HEK293 (cell line): ENCODE measurements at regions not wholly inside any gene's neighbourhood (a gene's known extent, or its start where the extent isn't known, plus 50 kb on each side); places are given as distances from the start of the nearest gene placed in this dataset.

Experiments used
- CTCF ChIA-PET: fragments of 350-600 bp; formaldehyde crosslinking; extraction: SDS; loops from one replicate; lab custom pipeline; 2021; ENCODE audit warnings: antibody characterized with exemption; lab: Yijun Ruan, JAX
- POLR2A ChIA-PET: fragments of 300-600 bp; formaldehyde crosslinking; extraction: SDS; loops from one replicate; lab custom pipeline; 2020; ENCODE audit warnings: antibody characterized with exemption, inconsistent platforms; lab: Yijun Ruan, JAX
- H3K27ac ChIP-seq: fragments of 200-500 bp; sonication (Bioruptor generic); 2 replicates; pipeline ENCODE4 v1.5.1; 2014; ENCODE audit warnings: low read depth, low read length, control low read depth, inconsistent platforms; ENCODE audit errors: extremely low read depth
- H3K36me3 ChIP-seq, 2 experiments: fragments of 200-500 bp in 1 of 2; sonication (Bioruptor generic) in 1 of 2; 1 replicate in 1 of 2; 2 replicates in 1 of 2; pipeline ENCODE4 v1.5.1; 2014 to 2017; ENCODE audit warnings: inconsistent platforms in 2 of 2, low read length in 2 of 2; ENCODE audit not compliant: control insufficient read depth in 2 of 2, insufficient read depth in 1 of 2
- H3K4me1 ChIP-seq: fragments of 200-500 bp; sonication (Bioruptor generic); 2 replicates; pipeline ENCODE4 v1.5.1; 2014; ENCODE audit warnings: mild to moderate bottlenecking, low read length, inconsistent platforms; ENCODE audit not compliant: control insufficient read depth, insufficient read depth
- H3K4me3 ChIP-seq: 2 replicates; pipeline ENCODE4 v1.5.1; 2011; ENCODE audit warnings: low read depth, mild to moderate bottlenecking, control low read depth, low read length, moderate library complexity
- H3K9me3 ChIP-seq: fragments of 200-500 bp; sonication (Bioruptor generic); 2 replicates; pipeline ENCODE4 v1.5.1; 2014; ENCODE audit warnings: low read depth, low read length, inconsistent platforms; ENCODE audit not compliant: control insufficient read depth, insufficient read depth
- ATF2 ChIP-seq: fragments of 450-650 bp; formaldehyde crosslinking; IDR thresholded peaks from 2 replicates; pipeline ENCODE4 v1.5.1; 2016; ENCODE audit warnings: missing biosample characterization, missing genetic modification characterization, low read depth
- CTCF ChIP-seq: fragments of 450-650 bp; formaldehyde crosslinking; IDR thresholded peaks from 2 replicates; pipeline ENCODE4 v1.5.1; 2016; ENCODE audit warnings: missing biosample characterization, missing genetic modification characterization
- EGR2 ChIP-seq: fragments of 450-650 bp; formaldehyde crosslinking; IDR thresholded peaks from 2 replicates; pipeline ENCODE4 v1.5.1; 2016; ENCODE audit warnings: low read depth, missing biosample characterization, missing genetic modification characterization
- HIC1 ChIP-seq: fragments of 450-650 bp; formaldehyde crosslinking; IDR thresholded peaks from 2 replicates; pipeline ENCODE4 v1.5.1; 2016; ENCODE audit warnings: missing biosample characterization, missing genetic modification characterization
- MZF1 ChIP-seq: fragments of 450-650 bp; formaldehyde crosslinking; IDR thresholded peaks from 2 replicates; pipeline ENCODE4 v1.5.1; 2017; ENCODE audit warnings: missing biosample characterization, missing genetic modification characterization, borderline replicate concordance
- OVOL3 ChIP-seq: fragments of 450-650 bp; formaldehyde crosslinking; IDR thresholded peaks from 2 replicates; pipeline ENCODE4 v1.5.1; 2016; ENCODE audit warnings: missing biosample characterization, missing genetic modification characterization
- SALL2 ChIP-seq: fragments of 450-650 bp; formaldehyde crosslinking; IDR thresholded peaks from 2 replicates; pipeline ENCODE4 v1.5.0; 2017; ENCODE audit warnings: missing biosample characterization, mild to moderate bottlenecking, missing genetic modification characterization, borderline replicate concordance
- ZNF121 ChIP-seq: fragments of 450-650 bp; formaldehyde crosslinking; IDR thresholded peaks from 2 replicates; pipeline ENCODE4 v1.5.1; 2016; ENCODE audit warnings: missing biosample characterization, missing genetic modification characterization
- ZNF146 ChIP-seq: fragments of 450-650 bp; formaldehyde crosslinking; IDR thresholded peaks from 2 replicates; pipeline ENCODE4 v1.5.1; 2016; ENCODE audit warnings: missing biosample characterization, missing genetic modification characterization
- ZNF366 ChIP-seq: fragments of 450-650 bp; formaldehyde crosslinking; conservative IDR thresholded peaks from 2 replicates; pipeline ENCODE4 v1.5.1; 2016; ENCODE audit warnings: missing biosample characterization, missing genetic modification characterization
- ZNF426 ChIP-seq: fragments of 450-650 bp; formaldehyde crosslinking; IDR thresholded peaks from 2 replicates; pipeline ENCODE4 v1.5.1; 2017; ENCODE audit warnings: missing biosample characterization, missing genetic modification characterization, mild to moderate bottlenecking, inconsistent platforms, moderate library complexity
- ZNF473 ChIP-seq: fragments of 450-650 bp; formaldehyde crosslinking; IDR thresholded peaks from 2 replicates; pipeline ENCODE4 v1.5.1; 2017; ENCODE audit warnings: missing biosample characterization, missing genetic modification characterization
- ZNF521 ChIP-seq: fragments of 450-650 bp; formaldehyde crosslinking; IDR thresholded peaks from 2 replicates; pipeline ENCODE4 v1.5.1; 2017; ENCODE audit warnings: missing biosample characterization, mild to moderate bottlenecking, missing genetic modification characterization
- ZNF555 ChIP-seq: fragments of 450-650 bp; formaldehyde crosslinking; conservative IDR thresholded peaks from 2 replicates; pipeline ENCODE4 v1.5.1; 2017; ENCODE audit warnings: missing biosample characterization, mild to moderate bottlenecking, missing genetic modification characterization, inconsistent platforms
- ZNF561 ChIP-seq: fragments of 450-650 bp; IDR thresholded peaks from 2 replicates; pipeline ENCODE4 v1.5.1; 2018; ENCODE audit warnings: missing biosample characterization, missing genetic modification characterization, borderline replicate concordance
- ZNF624 ChIP-seq: fragments of 450-650 bp; formaldehyde crosslinking; IDR thresholded peaks from 2 replicates; pipeline ENCODE4 v1.5.1; 2017; ENCODE audit warnings: missing biosample characterization, missing genetic modification characterization
- ZNF704 ChIP-seq: fragments of 450-650 bp; formaldehyde crosslinking; IDR thresholded peaks from 2 replicates; pipeline ENCODE4 v1.5.1; 2016; ENCODE audit warnings: missing biosample characterization, missing genetic modification characterization
- ZNF707 ChIP-seq: fragments of 450-650 bp; formaldehyde crosslinking; IDR thresholded peaks from 2 replicates; pipeline ENCODE4 v1.5.1; 2016; ENCODE audit warnings: missing biosample characterization, missing genetic modification characterization
- ZNF747 ChIP-seq: fragments of 450-650 bp; formaldehyde crosslinking; IDR thresholded peaks from 2 replicates; pipeline ENCODE4 v1.5.1; 2016; ENCODE audit warnings: missing biosample characterization, missing genetic modification characterization
- ZSCAN16 ChIP-seq: fragments of 450-650 bp; formaldehyde crosslinking; IDR thresholded peaks from 2 replicates; pipeline ENCODE4 v1.5.1; 2016; ENCODE audit warnings: missing biosample characterization, missing genetic modification characterization

- no peak for TF ChIP-seq ZSCAN16
Measured at GRCh38 chr18:72171596-72171995, 372.5 kb downstream of the CBLN2 start (continued).

- Histone ChIP-seq H3K9me3 (no peaks in the 10 kb centered on the region), H3K4me3 (no peak overlapping the region), H3K36me3 (no peaks in the 10 kb centered on the region), H3K4me1 (no peaks in the 10 kb centered on the region), H3K27ac (no peak overlapping the region)
- ChIA-PET POLR2A (no interaction called here), CTCF (interaction anchor here (0.6 kb wide), 1 partner anchor 10 kb away, joined by 3 read pairs; no protein-coding TSS in a partner anchor)
- no peak for TF ChIP-seq ZNF707 (tag by site-specific recombination)
- no peak for TF ChIP-seq ZNF473 (tag by site-specific recombination)
- no peak for TF ChIP-seq MZF1 (tag by site-specific recombination)
- TF ChIP-seq ZNF624: no peak
Measured at GRCh38 chr18:72161691-72162090, 382.5 kb downstream of the CBLN2 start.

GRCh38 chr18:72160510-72161445 lies 383.4 kb downstream of the CBLN2 start:
- Histone ChIP-seq H3K36me3 (no peaks in the 10 kb centered on the region), H3K9me3 (no peaks in the 10 kb centered on the region), H3K4me1 (no peaks in the 10 kb centered on the region), H3K4me3 (no peak overlapping the region), H3K27ac (no peak overlapping the region)
- CTCF ChIA-PET: no interaction called here
- TF ChIP-seq SALL2 (tag by site-specific recombination): no peak
- POLR2A ChIA-PET: no interaction called here

GRCh38 chr18:72155327-72155726 lies 388.8 kb downstream of the CBLN2 start:
- no peaks in the 10 kb centered on the region for H3K9me3 ChIP-seq
- no peak overlapping the region for H3K27ac ChIP-seq
- H3K4me3 ChIP-seq: no peak overlapping the region
- CTCF ChIA-PET: no interaction called here
- no peak for TF ChIP-seq ZNF121 (tag by site-specific recombination)
- TF ChIP-seq ZNF561 (tag by site-specific recombination): no peak
- TF ChIP-seq ATF2 (tag by site-specific recombination): no peak
- POLR2A ChIA-PET: no interaction called here
- H3K36me3 ChIP-seq: no peaks in the 10 kb centered on the region
- no peaks in the 10 kb centered on the region for H3K4me1 ChIP-seq

- H3K27ac ChIP-seq: no peak overlapping the region
- H3K36me3 ChIP-seq: no peaks in the 10 kb centered on the region
- no peaks in the 10 kb centered on the region for H3K4me1 ChIP-seq
- ChIA-PET POLR2A (no interaction called here), CTCF (no interaction called here)
- H3K4me3 ChIP-seq: no peak overlapping the region
- H3K9me3 ChIP-seq: no peaks in the 10 kb centered on the region
- TF ChIP-seq ZNF747 (tag by site-specific recombination) (no peak), ZNF426 (tag by site-specific recombination) (no peak), ZNF146 (tag by site-specific recombination) (no peak), OVOL3 (tag by site-specific recombination) (no peak), ZNF704 (tag by site-specific recombination) (no peak), HIC1 (tag by site-specific recombination) (no peak), ZNF555 (tag by site-specific recombination) (no peak), ZNF521 (tag by site-specific recombination) (no peak), CTCF (tag by site-specific recombination) (no peak), EGR2 (no peak), ZNF366 (tag by site-specific recombination) (no peak)
Measured at GRCh38 chr18:72154926-72155325, 389.2 kb downstream of the CBLN2 start.
